CD8-positive, alpha-beta memory T cell (primary cell): ENCODE measurements at regions not wholly inside any gene's neighbourhood (a gene's known extent, or its start where the extent isn't known, plus 50 kb on each side); places are given as distances from the start of the nearest gene placed in this dataset.

ENCODE experiments used
- CTCF ChIA-PET: fragments of 350-600 bp; sonication (Branson Sonifier 250); formaldehyde crosslinking; loops from one replicate; lab custom pipeline; 2021; ENCODE audit warnings: antibody characterized with exemption; lab: Charles Lee
- POLR2A ChIA-PET: fragments of 350-600 bp; sonication (Branson Sonifier 250); formaldehyde crosslinking; loops from one replicate; lab custom pipeline; 2021; ENCODE audit warnings: antibody characterized with exemption; lab: Charles Lee
- DNase-seq, 5 donors: peaks; one replicate each; pipeline versions ENCODE4 v3.0.0 to v3.0.0-alpha.2; 2020 to 2022; ENCODE audit warnings: mixed read lengths in 1 of 5
- H3K27ac ChIP-seq: one replicate; pipeline ENCODE4 v1.7.0; 2013; ENCODE audit warnings: low read depth, mild to moderate bottlenecking, low read length, moderate library complexity
- H3K27me3 ChIP-seq: 2 replicates; pipeline ENCODE4 v1.7.0; 2013; ENCODE audit warnings: low read length, mild to moderate bottlenecking; ENCODE audit not compliant: insufficient read depth, poor library complexity, severe bottlenecking
- H3K36me3 ChIP-seq: 2 replicates; pipeline ENCODE4 v1.7.0; 2013; ENCODE audit warnings: mild to moderate bottlenecking, low read length, moderate library complexity; ENCODE audit not compliant: insufficient read depth
- H3K4me1 ChIP-seq: 2 replicates; pipeline ENCODE4 v1.7.0; 2013; ENCODE audit warnings: mild to moderate bottlenecking, low read length, moderate library complexity; ENCODE audit not compliant: insufficient read depth
- H3K4me3 ChIP-seq: 2 replicates; pipeline ENCODE4 v1.7.0; 2013; ENCODE audit warnings: mild to moderate bottlenecking, low read length
- H3K9me3 ChIP-seq: 2 replicates; pipeline ENCODE4 v1.7.0; 2013; ENCODE audit warnings: mild to moderate bottlenecking, low read length
- H3K27ac Mint-ChIP-seq, 8 donors: one replicate each; pipeline ENCODE4 v1.8.0; 2020 to 2021; ENCODE audit warnings: mixed read lengths in 8 of 8, mild to moderate bottlenecking in 6 of 8, inconsistent platforms in 3 of 8, moderate library complexity in 3 of 8
- H3K27me3 Mint-ChIP-seq, 2 donors: one replicate each; pipeline ENCODE4 v1.8.0; 2020 to 2021; ENCODE audit warnings: mixed read lengths in 2 of 2, mild to moderate bottlenecking in 1 of 2, moderate library complexity in 1 of 2
- H3K36me3 Mint-ChIP-seq, 3 donors: one replicate each; pipeline ENCODE4 v1.8.0; 2020 to 2021; ENCODE audit warnings: mixed read lengths in 3 of 3, inconsistent platforms in 1 of 3, mild to moderate bottlenecking in 1 of 3
- H3K4me1 Mint-ChIP-seq, 3 donors: one replicate each; pipeline ENCODE4 v1.8.0; 2020 to 2021; ENCODE audit warnings: mixed read lengths in 3 of 3, inconsistent platforms in 1 of 3, mild to moderate bottlenecking in 1 of 3
- H3K4me3 Mint-ChIP-seq, 7 donors: one replicate each; pipeline ENCODE4 v1.8.0; 2020 to 2021; ENCODE audit warnings: mixed read lengths in 7 of 7, mild to moderate bottlenecking in 6 of 7, moderate library complexity in 4 of 7, inconsistent platforms in 2 of 7
- H3K9me3 Mint-ChIP-seq, 5 donors: one replicate each; pipeline ENCODE4 v1.8.0; 2020 to 2022; ENCODE audit warnings: mixed read lengths in 5 of 5, mild to moderate bottlenecking in 3 of 5, moderate library complexity in 2 of 5, inconsistent platforms in 1 of 5

- ChIA-PET CTCF (no interaction called here), POLR2A (no interaction called here)
- Mint-ChIP-seq H3K4me1 (peaks cover 5 to 6% (median 6%) of the 10 kb centered on the region in 3 donors), H3K4me3 (no peak overlapping the region), H3K9me3 (no peaks in the 10 kb centered on the region), H3K27ac (no peak overlapping the region), H3K27me3 (no peaks in the 10 kb centered on the region), H3K36me3 (no peaks in the 10 kb centered on the region)
- Histone ChIP-seq H3K4me3 (no peak overlapping the region), H3K4me1 (peaks cover 5% of the 10 kb centered on the region), H3K27ac (no peak overlapping the region), H3K9me3 (no peaks in the 10 kb centered on the region), H3K36me3 (no peaks in the 10 kb centered on the region), H3K27me3 (no peaks in the 10 kb centered on the region)
- no peak for DNase-seq
Measured at GRCh38 chr15:20361091-20361490, 180.5 kb downstream of the GOLGA6L6 start.

GRCh38 chr15:20358779-20359414 is 182.7 kb downstream of the GOLGA6L6 start:
- no peak overlapping the region for H3K27ac Mint-ChIP-seq
- CTCF ChIA-PET: interaction anchor here (5.6 kb wide), 1 partner anchor 1865 kb away, joined by 123 read pairs; no protein-coding TSS in a partner anchor
- no peaks in the 10 kb centered on the region for H3K36me3 ChIP-seq
- peaks cover 7% of the 10 kb centered on the region for H3K4me1 ChIP-seq
- H3K27me3 ChIP-seq: no peaks in the 10 kb centered on the region
- H3K36me3 Mint-ChIP-seq: no peaks in the 10 kb centered on the region
- H3K9me3 Mint-ChIP-seq: no peaks in the 10 kb centered on the region
- H3K27ac ChIP-seq: no peak overlapping the region
- POLR2A ChIA-PET: no interaction called here
- H3K4me3 Mint-ChIP-seq: no peak overlapping the region
- DNase-seq: no peak
- H3K4me1 Mint-ChIP-seq: peaks cover 5 to 7% (median 6%) of the 10 kb centered on the region in 3 donors
- H3K9me3 ChIP-seq: no peaks in the 10 kb centered on the region
- H3K27me3 Mint-ChIP-seq: no peaks in the 10 kb centered on the region
- H3K4me3 ChIP-seq: no peak overlapping the region

GRCh38 chr15:20358066-20358778 is 183.4 kb downstream of the GOLGA6L6 start:
- H3K27ac ChIP-seq: no peak overlapping the region
- CTCF ChIA-PET: interaction anchor here (1.5 to 5.6 kb wide), 3 partner anchors 8 to 1865 kb away, joined by 5 to 123 read pairs (median 10); no protein-coding TSS in a partner anchor
- Mint-ChIP-seq H3K4me3 (no peak overlapping the region), H3K36me3 (no peaks in the 10 kb centered on the region), H3K4me1 (peaks cover 5 to 7% (median 6%) of the 10 kb centered on the region in 3 donors), H3K27me3 (no peaks in the 10 kb centered on the region), H3K27ac (no peak overlapping the region), H3K9me3 (no peaks in the 10 kb centered on the region)
- H3K36me3 ChIP-seq: no peaks in the 10 kb centered on the region
- DNase-seq: peak in 1 of 5 donors; percentile 49
- peaks cover 14% of the 10 kb centered on the region for H3K4me1 ChIP-seq
- H3K4me3 ChIP-seq: no peak overlapping the region
- H3K9me3 ChIP-seq: no peaks in the 10 kb centered on the region
- no peaks in the 10 kb centered on the region for H3K27me3 ChIP-seq
- POLR2A ChIA-PET: no interaction called here

GRCh38 chr15:20357481-20358065 is 184.0 kb downstream of the GOLGA6L6 start:
- DNase-seq: peak in 1 of 5 donors; percentile 53
- POLR2A ChIA-PET: no interaction called here
- H3K27me3 Mint-ChIP-seq: no peaks in the 10 kb centered on the region

GRCh38 chr15:20356911-20357480 is 184.6 kb downstream of the GOLGA6L6 start:
- CTCF ChIA-PET: interaction anchor here (0.9 to 5.6 kb wide), 6 partner anchors 9 to 1867 kb away, joined by 3 to 123 read pairs (median 6); no protein-coding TSS in a partner anchor
- Mint-ChIP-seq H3K4me1 (peaks cover 11 to 13% (median 12%) of the 10 kb centered on the region in 3 donors), H3K27ac (no peak overlapping the region), H3K36me3 (no peaks in the 10 kb centered on the region), H3K4me3 (no peak overlapping the region), H3K27me3 (no peaks in the 10 kb centered on the region), H3K9me3 (no peaks in the 10 kb centered on the region)
- H3K4me3 ChIP-seq: no peak overlapping the region
- H3K36me3 ChIP-seq: no peaks in the 10 kb centered on the region
- no peaks in the 10 kb centered on the region for H3K9me3 ChIP-seq
- peak in 1 of 5 donors; percentile 49 for DNase-seq
- peaks cover 19% of the 10 kb centered on the region for H3K4me1 ChIP-seq
- no peak overlapping the region for H3K27ac ChIP-seq
- no peaks in the 10 kb centered on the region for H3K27me3 ChIP-seq
- POLR2A ChIA-PET: interaction anchor here (1.1 kb wide), 1 partner anchor 1864 kb away, joined by 4 read pairs; no protein-coding TSS in a partner anchor

More at GRCh38 chr15:20357481-20358065, 184.0 kb downstream of the GOLGA6L6 start:
- no peaks in the 10 kb centered on the region for H3K9me3 ChIP-seq
- CTCF ChIA-PET: interaction anchor here (1.2 to 5.6 kb wide), 4 partner anchors 9 to 1866 kb away, joined by 3 to 123 read pairs (median 8); no protein-coding TSS in a partner anchor
- H3K4me3 Mint-ChIP-seq: no peak overlapping the region
- H3K36me3 Mint-ChIP-seq: no peaks in the 10 kb centered on the region
- no peaks in the 10 kb centered on the region for H3K27me3 ChIP-seq
- no peak overlapping the region for H3K27ac ChIP-seq
- H3K9me3 Mint-ChIP-seq: no peaks in the 10 kb centered on the region
- H3K36me3 ChIP-seq: no peaks in the 10 kb centered on the region
- H3K4me1 Mint-ChIP-seq: peaks cover 9 to 10% (median 9%) of the 10 kb centered on the region in 3 donors
- no peak overlapping the region for H3K27ac Mint-ChIP-seq
- H3K4me1 ChIP-seq: peaks cover 19% of the 10 kb centered on the region
- H3K4me3 ChIP-seq: no peak overlapping the region

GRCh38 chr15:20356444-20356910 is 185.1 kb downstream of the GOLGA6L6 start:
- H3K9me3 Mint-ChIP-seq: no peaks in the 10 kb centered on the region
- H3K9me3 ChIP-seq: no peaks in the 10 kb centered on the region
- ChIA-PET CTCF (interaction anchor here (0.9 to 5.6 kb wide), 6 partner anchors 9 to 1867 kb away, joined by 3 to 123 read pairs (median 5); no protein-coding TSS in a partner anchor), POLR2A (interaction anchor here (1.1 kb wide), 1 partner anchor 1865 kb away, joined by 4 read pairs; no protein-coding TSS in a partner anchor)
- no peaks in the 10 kb centered on the region for H3K36me3 ChIP-seq
- H3K27ac ChIP-seq: no peak overlapping the region
- H3K27me3 Mint-ChIP-seq: no peaks in the 10 kb centered on the region
- H3K27ac Mint-ChIP-seq: peak overlapping the region in 4 of 8 donors; percentile 10 to 67 (median 34)
- H3K4me1 Mint-ChIP-seq: peaks cover 12 to 16% (median 12%) of the 10 kb centered on the region in 3 donors
- DNase-seq: peak; percentile 60 to 84 (median 73)
- H3K36me3 Mint-ChIP-seq: no peaks in the 10 kb centered on the region
- H3K4me3 ChIP-seq: no peak overlapping the region
- no peaks in the 10 kb centered on the region for H3K27me3 ChIP-seq
- H3K4me3 Mint-ChIP-seq: peak overlapping the region in 3 of 7 donors; percentile 22 to 39 (median 22)
- H3K4me1 ChIP-seq: peaks cover 19% of the 10 kb centered on the region

- CTCF ChIA-PET: interaction anchor here (1.0 to 5.6 kb wide), 3 partner anchors 8 to 1868 kb away, joined by 3 to 123 read pairs (median 7); no protein-coding TSS in a partner anchor
- Histone ChIP-seq H3K36me3 (no peaks in the 10 kb centered on the region), H3K4me3 (no peak overlapping the region), H3K9me3 (no peaks in the 10 kb centered on the region), H3K4me1 (peaks cover 19% of the 10 kb centered on the region), H3K27me3 (no peaks in the 10 kb centered on the region), H3K27ac (no peak overlapping the region)
- Mint-ChIP-seq H3K4me1 (peaks cover 12 to 16% (median 12%) of the 10 kb centered on the region in 3 donors), H3K4me3 (peak overlapping the region in 2 of 7 donors; percentile 4 to 22), H3K36me3 (no peaks in the 10 kb centered on the region), H3K27me3 (peaks cover 4% of the 10 kb centered on the region in 2 donors), H3K9me3 (no peaks in the 10 kb centered on the region), H3K27ac (peak overlapping the region in 1 of 8 donors; percentile 44)
- DNase-seq: peak in 1 of 5 donors; percentile 44
- POLR2A ChIA-PET: no interaction called here
Measured at GRCh38 chr15:20355256-20355868, 186.2 kb downstream of the GOLGA6L6 start.
